ENCODE measurements at regions not wholly inside any gene's neighbourhood (a gene's known extent, or its start where the extent isn't known, plus 50 kb on each side); places are given as distances from the start of the nearest gene placed in this dataset.
A peak's percentile ranks its signal among the peaks of the same experiment; 100 is the strongest.

DNA sequence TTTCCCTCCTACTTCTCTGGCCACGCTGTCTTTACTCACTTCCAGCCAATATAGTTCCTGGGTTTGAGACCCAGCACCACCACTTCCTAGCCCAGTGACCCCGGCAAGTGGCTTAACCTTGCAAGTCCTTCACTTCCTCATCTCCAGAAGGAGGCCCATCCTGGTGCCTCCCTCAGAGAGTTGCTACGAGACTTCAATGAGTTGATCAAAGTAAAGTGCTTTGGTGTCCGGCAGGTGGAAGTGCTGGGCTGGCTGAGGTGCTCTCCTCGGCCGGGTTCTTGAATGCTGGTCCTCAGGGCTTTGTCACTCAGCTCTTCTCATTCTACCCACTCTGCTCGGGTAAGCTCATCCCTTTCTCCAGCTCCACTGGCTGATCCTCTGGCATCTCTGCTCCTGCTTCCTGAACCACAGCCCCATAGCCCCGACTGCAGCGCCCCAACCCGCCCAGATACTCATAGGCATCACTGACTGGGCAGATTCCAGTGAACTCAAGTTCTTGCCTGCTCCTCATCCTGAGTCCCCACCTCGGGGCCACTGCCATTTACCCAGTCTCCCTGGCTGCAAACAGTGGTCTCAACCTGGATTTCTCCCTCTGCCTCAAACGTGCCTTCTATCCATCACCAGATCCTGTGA is 75.8 kb upstream of the WNT4 start:
- DNase-seq (ENCODE audit: insufficient read length, low spot score) = no peak
- no peak for FAIRE-seq

- DNase-seq (ENCODE audit: insufficient read length, low spot score) (no peak), FAIRE-seq (no peak)
These were observed 78.4 kb upstream of the WNT4 start for GRCh38 chr1:22221233-22221780.

DNA sequence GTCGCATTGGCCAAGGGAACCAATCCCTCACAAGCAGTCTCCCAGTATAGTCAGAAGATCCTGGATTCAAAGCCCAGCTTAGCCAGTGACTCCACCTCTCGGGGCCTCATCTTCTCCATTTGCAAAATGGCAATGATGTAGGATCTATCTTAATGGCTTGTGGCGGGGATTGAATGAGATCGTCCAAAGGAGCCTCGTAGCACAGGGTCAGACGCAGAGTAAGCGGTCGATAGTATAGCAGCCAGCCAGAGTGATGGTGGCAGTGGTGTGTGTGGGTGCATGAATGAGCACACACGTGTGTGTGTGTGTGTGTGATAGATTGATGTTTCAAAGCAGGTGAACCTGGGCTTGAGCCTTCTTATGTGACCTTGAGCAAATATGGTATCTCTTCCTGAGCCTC is 79.8 kb upstream of the WNT4 start:
- no peak for FAIRE-seq
- DNase-seq (ENCODE audit: insufficient read length, low spot score) = no peak

DNA sequence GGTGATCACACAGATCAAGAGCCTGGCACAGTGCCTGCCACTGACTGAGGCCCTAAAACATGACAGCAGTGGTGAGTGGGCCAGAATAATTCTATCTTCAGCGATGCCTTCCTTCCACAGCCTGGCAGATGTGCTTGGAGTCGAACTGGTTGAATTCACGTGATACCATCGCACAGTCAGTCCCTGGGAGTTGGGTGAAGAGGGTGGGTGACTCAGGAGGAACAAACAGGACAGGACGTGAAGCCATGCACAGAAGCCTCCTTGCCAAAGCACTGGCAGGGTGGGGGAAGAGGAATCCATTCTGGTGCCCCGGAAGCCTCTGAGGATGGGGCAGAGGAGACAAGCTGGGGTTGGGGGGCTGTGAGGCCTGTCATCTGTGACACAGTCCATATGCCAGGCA is 80.3 kb upstream of the WNT4 start:
- DNase-seq (ENCODE audit: insufficient read length, low spot score) (no peak), FAIRE-seq (no peak)

GRCh38 chr1:22224091-22224490 is 81.2 kb upstream of the WNT4 start:
- DNase-seq (ENCODE audit: insufficient read length, low spot score) = no peak
- no peak for FAIRE-seq

GRCh38 chr1:22224631-22225030 is 81.7 kb upstream of the WNT4 start:
- DNase-seq (ENCODE audit: insufficient read length, low spot score) (no peak), FAIRE-seq (no peak)

DNA sequence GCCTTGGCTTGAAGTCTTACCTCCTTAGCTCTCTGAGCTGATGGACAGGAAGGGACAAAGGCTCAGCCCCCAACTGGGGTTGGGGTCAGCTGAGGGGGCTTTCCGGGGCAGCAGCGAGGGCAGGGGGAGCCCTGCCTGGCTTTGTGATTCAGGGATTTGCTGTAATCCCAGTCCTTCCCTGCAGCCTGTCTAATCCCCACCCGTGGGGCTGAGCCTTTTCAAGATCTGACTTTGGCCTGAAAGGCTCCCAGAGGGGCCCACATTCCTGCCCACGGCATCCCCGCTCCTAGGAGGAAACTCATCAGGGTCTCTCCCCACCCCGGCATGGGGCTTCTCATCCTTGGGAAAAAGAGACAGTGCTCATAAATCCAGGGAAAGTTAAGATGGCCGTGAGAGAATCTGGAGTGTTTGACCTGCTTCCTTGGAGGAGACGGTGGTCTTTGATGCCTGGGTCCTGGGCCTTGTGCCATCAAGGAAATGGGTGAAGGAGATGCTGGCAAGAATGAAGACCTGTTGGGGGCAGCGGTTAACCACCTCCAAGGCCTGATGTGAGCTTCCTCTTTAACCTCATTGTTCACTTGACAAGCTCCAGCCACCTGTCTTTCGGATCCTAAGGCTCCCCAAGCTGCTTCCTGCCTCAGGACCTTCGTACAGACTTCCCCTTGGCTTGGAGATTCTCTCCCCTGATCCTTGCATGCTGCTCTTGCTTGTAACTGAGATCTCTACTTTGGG is 83.1 kb upstream of the WNT4 start:
- no peak for FAIRE-seq
- no peak for DNase-seq (ENCODE audit: insufficient read length, low spot score)

- DNase-seq (ENCODE audit: insufficient read length, low spot score) (no peak), FAIRE-seq (no peak)
These were observed 85.2 kb upstream of the WNT4 start for GRCh38 chr1:22228074-22228473.

GRCh38 chr1:22228505-22228911 is 85.6 kb upstream of the WNT4 start:
- FAIRE-seq (no peak), DNase-seq (ENCODE audit: insufficient read length, low spot score) (no peak)

- DNase-seq (ENCODE audit: insufficient read length, low spot score) (peak; percentile 53), FAIRE-seq (no peak)
These were observed 86.5 kb upstream of the WNT4 start for GRCh38 chr1:22229379-22229778.

DNA sequence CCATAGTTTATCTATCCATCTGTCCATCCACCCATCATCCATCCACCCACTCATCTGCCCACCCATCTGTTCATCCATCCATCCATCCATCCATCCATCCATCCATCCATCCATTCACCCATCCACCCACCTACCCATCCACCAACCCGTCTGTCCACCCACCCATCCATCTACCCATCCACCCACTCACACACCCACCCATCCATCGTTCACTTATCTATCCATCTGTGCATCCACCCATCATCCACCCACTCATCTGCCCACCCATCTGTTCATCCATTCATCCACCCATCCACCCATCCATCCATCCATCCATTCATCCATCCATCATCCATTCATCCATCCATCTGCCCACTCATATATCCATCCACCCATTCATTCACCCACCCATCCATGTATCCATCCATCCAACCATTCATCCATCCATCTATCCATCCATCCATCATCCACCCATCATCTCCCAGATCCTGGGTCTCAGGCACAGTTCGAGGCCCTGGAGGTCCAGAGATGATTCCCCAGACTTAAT is 88.2 kb upstream of the WNT4 start:
- DNase-seq (ENCODE audit: insufficient read length, low spot score) = no peak
- FAIRE-seq = peak; percentile 13

DNA sequence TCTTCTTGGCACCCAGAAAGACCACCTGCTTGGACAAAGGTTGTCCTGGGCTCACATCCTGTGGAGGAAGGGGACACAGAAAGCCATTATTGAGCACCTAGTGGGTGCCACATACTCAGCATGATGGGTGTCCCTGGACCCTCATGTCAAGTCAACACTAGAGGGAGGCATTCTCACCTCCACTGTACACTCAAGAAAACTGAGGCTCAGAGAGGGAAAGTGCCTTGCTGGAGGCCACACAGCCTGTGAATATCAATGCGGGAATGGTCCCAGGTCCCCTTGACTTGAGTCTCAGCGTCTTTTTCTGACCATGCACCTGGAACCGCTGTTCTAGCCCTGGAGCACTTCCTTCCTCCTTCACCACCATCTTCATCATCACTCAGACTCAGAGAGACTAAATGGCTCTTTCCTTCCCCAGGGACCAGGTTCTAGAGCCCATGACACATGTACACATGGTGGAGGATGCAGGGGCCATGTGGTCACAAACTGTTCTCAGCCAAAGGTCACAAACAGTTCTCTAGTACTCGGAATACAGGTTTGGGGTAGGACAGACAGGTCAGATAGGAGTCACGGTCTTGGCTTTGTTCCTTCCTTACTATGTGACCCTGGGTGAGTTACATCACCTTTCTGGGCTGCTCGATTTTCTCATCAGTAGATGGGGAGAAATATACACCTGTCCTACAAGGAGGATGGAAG is 89.2 kb upstream of the WNT4 start:
- no peak for FAIRE-seq
- no peak for DNase-seq (ENCODE audit: insufficient read length, low spot score)

DNA sequence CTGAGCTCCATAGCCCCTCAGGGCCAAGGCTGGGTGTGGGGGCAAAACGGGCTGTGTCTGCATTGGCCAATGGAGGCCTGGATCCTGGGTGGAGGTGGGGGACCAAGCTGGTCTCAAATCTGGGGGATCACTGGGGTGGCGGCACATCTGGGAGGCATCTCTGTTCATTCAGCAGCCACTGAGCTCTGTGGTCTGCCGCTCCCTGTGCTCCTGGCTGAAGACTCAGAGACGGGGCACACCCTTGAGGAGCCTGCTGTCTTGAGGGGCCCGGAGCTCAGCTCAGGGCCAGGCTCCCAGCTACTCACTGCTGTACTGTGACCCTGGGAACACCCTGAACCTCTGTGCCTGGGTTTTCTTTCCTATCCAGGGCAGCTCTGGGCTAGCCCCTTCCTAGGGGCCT is 90.3 kb upstream of the WNT4 start:
- DNase-seq (ENCODE audit: insufficient read length, low spot score) (no peak), FAIRE-seq (no peak)

DNA sequence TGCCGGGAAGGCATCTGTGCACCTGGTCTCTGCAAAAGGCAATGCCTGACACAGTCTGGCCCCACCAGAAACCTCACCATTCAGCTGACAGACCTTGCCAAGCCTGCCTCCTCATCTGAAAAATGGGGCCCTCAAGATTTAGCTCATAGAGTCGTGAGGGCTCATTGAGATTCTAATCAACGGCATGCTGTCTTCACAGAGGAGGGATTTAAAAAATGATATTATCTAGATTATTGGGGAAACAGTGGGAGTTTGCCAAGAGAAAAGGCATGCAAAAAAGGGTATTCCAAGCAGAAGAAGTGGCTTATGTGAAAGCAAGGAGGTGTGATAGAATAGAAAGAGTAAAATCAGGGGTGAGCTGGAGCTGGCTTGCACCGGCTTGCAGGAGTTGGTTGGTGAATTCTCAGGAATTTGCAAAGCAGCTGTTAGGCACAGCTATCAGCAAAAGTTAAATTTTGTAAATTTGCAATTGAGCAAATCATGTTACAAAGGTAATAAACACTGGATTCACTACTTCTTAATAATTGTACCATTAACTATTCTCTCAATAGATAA is 91.7 kb upstream of the WNT4 start:
- FAIRE-seq (no peak), DNase-seq (ENCODE audit: insufficient read length, low spot score) (no peak)

DNA sequence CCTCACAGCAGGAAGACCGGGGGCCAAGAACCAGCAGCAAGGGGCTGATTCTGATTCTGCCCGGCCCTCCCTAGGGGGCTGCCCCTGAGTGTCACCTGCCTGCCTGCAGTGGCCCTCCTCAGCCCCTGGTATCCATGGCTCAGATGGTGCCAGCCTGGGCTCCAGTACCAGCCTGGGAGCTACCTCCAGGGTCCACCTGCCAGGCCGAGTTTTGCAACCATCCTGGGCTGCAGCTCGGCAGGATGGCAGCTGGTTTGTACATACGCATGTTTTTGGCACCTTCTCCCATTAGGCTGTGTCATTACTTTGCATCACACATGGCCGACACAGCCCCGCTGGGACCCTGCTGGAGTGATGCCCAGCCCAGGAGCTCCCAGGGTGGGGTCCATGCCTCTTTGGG is 93.3 kb upstream of the WNT4 start:
- no peak for FAIRE-seq
- no peak for DNase-seq (ENCODE audit: insufficient read length, low spot score)

GRCh38 chr1:22236900-22237299 is 94.0 kb upstream of the WNT4 start:
- no peak for FAIRE-seq

GRCh38 chr1:22237433-22238093 is 94.7 kb upstream of the WNT4 start:
- DNase-seq (ENCODE audit: insufficient read length, low spot score) (no peak), FAIRE-seq (no peak)

More at GRCh38 chr1:22236900-22237299, 94.0 kb upstream of the WNT4 start:
- DNase-seq (ENCODE audit: insufficient read length, low spot score) = no peak

DNA sequence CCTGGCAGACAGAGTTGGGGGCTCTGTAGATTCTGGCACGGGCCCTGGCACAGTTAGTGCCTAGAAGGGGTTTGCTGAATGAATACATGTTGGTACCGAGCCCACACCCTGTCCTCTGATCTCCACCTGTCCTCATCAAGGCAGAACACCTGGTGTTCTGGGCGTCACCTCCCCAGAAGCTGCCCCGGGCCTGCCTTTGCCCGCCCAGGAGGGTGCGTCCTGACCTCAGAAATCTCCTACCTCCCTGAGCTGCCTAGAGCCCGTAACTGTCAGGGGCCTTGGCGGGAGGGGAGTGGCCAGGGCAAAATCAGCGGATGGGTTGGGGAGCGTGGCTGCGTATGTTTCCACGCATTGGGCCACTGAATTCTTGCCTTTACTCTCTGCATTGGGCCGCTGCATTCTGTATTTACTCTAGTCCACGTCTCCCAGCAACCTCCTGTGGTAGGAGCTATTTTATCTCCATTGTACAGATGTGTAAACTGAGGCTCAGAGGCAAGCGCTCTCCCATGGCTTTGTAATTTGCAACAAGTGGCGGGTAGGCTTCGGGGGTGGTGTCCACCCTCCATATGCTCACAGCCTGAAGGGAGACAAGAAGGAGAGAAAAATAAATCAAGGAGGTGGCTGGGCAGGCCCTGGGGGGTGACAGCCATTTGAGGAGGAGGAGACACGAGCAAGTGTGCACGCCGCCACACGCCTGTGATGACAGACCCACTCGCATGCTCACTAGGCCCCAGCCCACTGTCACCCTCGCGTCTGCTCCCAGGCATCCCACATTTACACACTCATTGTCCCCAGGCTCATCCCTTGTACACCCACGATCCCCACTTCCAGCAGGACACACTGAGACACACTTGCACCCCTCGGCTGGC is 95.7 kb upstream of the WNT4 start:
- no peak for DNase-seq (ENCODE audit: insufficient read length, low spot score)
- FAIRE-seq = no peak

GRCh38 chr1:22239378-22239777 is 96.5 kb upstream of the WNT4 start:
- no peak for DNase-seq (ENCODE audit: insufficient read length, low spot score)
- FAIRE-seq = no peak

- DNase-seq (ENCODE audit: insufficient read length, low spot score) (no peak), FAIRE-seq (no peak)
These were observed 98.4 kb upstream of the WNT4 start for GRCh38 chr1:22241250-22241649.

All from HTR-8/SVneo (cell line).